Uterus (tissue), 3 donors: ENCODE measurements at regions not wholly inside any gene's neighbourhood (a gene's known extent, or its start where the extent isn't known, plus 50 kb on each side); places are given as distances from the start of the nearest gene placed in this dataset.
"Not testable (repeated sequence)": the region's sequence is repeated elsewhere in the genome, so short reads cannot be mapped to it uniquely, and the experiment has no call there.

ENCODE experiments used
- DNase-seq, 2 donors: peaks; one replicate each; pipeline ENCODE4 v3.0.0-alpha.2; 2019 to 2020
- H3K27ac ChIP-seq, 2 donors: fragments of 200-600 bp; sonication (generic); 1 replicate in 1 of 2; 2 replicates in 1 of 2; pipeline ENCODE4 v1.5.1; 2016 to 2018
- H3K27me3 ChIP-seq, 2 donors: fragments of 200-600 bp; sonication (generic); one replicate each; pipeline ENCODE4 v1.5.1; 2018 to 2019; ENCODE audit warnings: control low read depth in 1 of 2
- H3K36me3 ChIP-seq, 2 donors: fragments of 200-600 bp; sonication (generic); one replicate each; pipeline ENCODE4 v1.5.1; 2019; ENCODE audit warnings: control low read depth in 1 of 2
- H3K4me1 ChIP-seq, 2 donors: fragments of 200-600 bp; sonication (generic); one replicate each; pipeline ENCODE4 v1.5.1; 2018 to 2019; ENCODE audit warnings: control low read depth in 1 of 2
- H3K4me3 ChIP-seq, 2 donors: fragments of 200-600 bp; sonication (generic); 1 replicate in 1 of 2; 2 replicates in 1 of 2; pipeline ENCODE4 v1.5.1; 2018 to 2019; ENCODE audit warnings: mild to moderate bottlenecking in 1 of 2
- H3K9me3 ChIP-seq, 2 donors: fragments of 200-600 bp; sonication (generic); one replicate each; pipeline ENCODE4 v1.5.1; 2019; ENCODE audit warnings: control low read depth in 1 of 2
- CTCF ChIP-seq, 4 experiments: fragments of 200-600 bp in 2 of 4; fragments of 450-650 bp in 2 of 4; sonication (generic) in 2 of 4; IDR thresholded peaks; one replicate each; pipeline ENCODE4 v1.5.1; 2016 to 2019; ENCODE audit warnings: antibody characterized with exemption in 4 of 4, mild to moderate bottlenecking in 2 of 4, moderate library complexity in 1 of 4
- POLR2A ChIP-seq, 2 donors: fragments of 450-650 bp; IDR thresholded peaks; one replicate each; pipeline ENCODE4 v1.6.1; 2016; ENCODE audit warnings: antibody characterized with exemption in 2 of 2, mild to moderate bottlenecking in 1 of 2, moderate library complexity in 1 of 2
- intact Hi-C: fragments of 100-400 bp; cut with DNase I; formaldehyde crosslinking; loops from one replicate; pipeline ENCODE4 v1.15.1; 2023; ENCODE audit warnings: low total_unique reads
- donor health status: DM: yes; HTN: yes; CAD: no.

- no peak for DNase-seq
- TF ChIP-seq POLR2A (IDR thresholded peaks at IDR 0.05), result no peak
- TF ChIP-seq CTCF (IDR thresholded peaks at IDR 0.05), result no peak
- H3K9me3 ChIP-seq, result no peaks in the 10 kb centered on the region
- no peak overlapping the region for H3K27ac ChIP-seq
- no peaks in the 10 kb centered on the region for H3K4me1 ChIP-seq
- H3K36me3 ChIP-seq, result no peaks in the 10 kb centered on the region
- H3K4me3 ChIP-seq, result no peak overlapping the region
- H3K27me3 ChIP-seq, result no peaks in the 10 kb centered on the region
- intact Hi-C loops, result no loop called here
Observed at GRCh38 chr9:36521148-36521547, 51.5 kb upstream of the MELK start.

GRCh38 chr9:36517131-36517530, 55.6 kb upstream of the MELK start:
- Histone ChIP-seq H3K9me3 (no peaks in the 10 kb centered on the region), H3K4me3 (no peak overlapping the region), H3K4me1 (no peaks in the 10 kb centered on the region), H3K36me3 (no peaks in the 10 kb centered on the region), H3K27me3 (no peaks in the 10 kb centered on the region), H3K27ac (no peak overlapping the region)
- TF ChIP-seq POLR2A (IDR thresholded peaks at IDR 0.05) (no peak), CTCF (IDR thresholded peaks at IDR 0.05) (no peak)
- intact Hi-C loops, result no loop called here
- no peak for DNase-seq

GRCh38 chr9:36504156-36504555, 68.5 kb upstream of the MELK start:
- TF ChIP-seq CTCF (IDR thresholded peaks at IDR 0.05) (no peak), POLR2A (IDR thresholded peaks at IDR 0.05) (no peak)
- Histone ChIP-seq H3K27me3 (no peaks in the 10 kb centered on the region), H3K4me3 (no peak overlapping the region), H3K9me3 (no peaks in the 10 kb centered on the region), H3K27ac (no peak overlapping the region), H3K36me3 (no peaks in the 10 kb centered on the region), H3K4me1 (no peaks in the 10 kb centered on the region)
- no peak for DNase-seq
- intact Hi-C loops, result no loop called here

GRCh38 chr9:36503172-36504088, 69.3 kb upstream of the MELK start:
- H3K4me3 ChIP-seq, result no peak overlapping the region
- no peaks in the 10 kb centered on the region for H3K36me3 ChIP-seq
- no peak overlapping the region for H3K27ac ChIP-seq
- DNase-seq, result no peak
- no peaks in the 10 kb centered on the region for H3K27me3 ChIP-seq
- TF ChIP-seq POLR2A (IDR thresholded peaks at IDR 0.05) (no peak), CTCF (IDR thresholded peaks at IDR 0.05) (no peak)
- intact Hi-C loops, result no loop called here
- no peaks in the 10 kb centered on the region for H3K4me1 ChIP-seq
- H3K9me3 ChIP-seq, result no peaks in the 10 kb centered on the region

- DNase-seq, result no peak
Observed at GRCh38 chr9:36501727-36502126, 71.0 kb upstream of the MELK start.

GRCh38 chr9:36500931-36501330, 71.8 kb upstream of the MELK start:
- H3K9me3 ChIP-seq, DNase-seq, H3K27ac ChIP-seq, intact Hi-C loops, H3K27me3 ChIP-seq, H3K4me1 ChIP-seq, H3K4me3 ChIP-seq, H3K36me3 ChIP-seq: not testable (repeated sequence)

More at GRCh38 chr9:36501727-36502126, 71.0 kb upstream of the MELK start:
- Histone ChIP-seq H3K36me3 (no peaks in the 10 kb centered on the region), H3K27me3 (no peaks in the 10 kb centered on the region), H3K4me1 (no peaks in the 10 kb centered on the region), H3K4me3 (no peak overlapping the region), H3K27ac (no peak overlapping the region), H3K9me3 (no peaks in the 10 kb centered on the region)
- TF ChIP-seq CTCF (IDR thresholded peaks at IDR 0.05) (no peak), POLR2A (IDR thresholded peaks at IDR 0.05) (no peak)
- intact Hi-C loops, result no loop called here
